WI38 (cell line): ENCODE measurements at regions not wholly inside any gene's neighbourhood (a gene's known extent, or its start where the extent isn't known, plus 50 kb on each side); places are given as distances from the start of the nearest gene placed in this dataset.

ENCODE experiments used
- H3K4me3 ChIP-seq: 2 replicates; pipeline ENCODE4 v1.5.1; 2011; ENCODE audit warnings: low read depth, mild to moderate bottlenecking, control low read depth, low read length
- CTCF ChIP-seq: IDR thresholded peaks from 2 replicates; pipeline ENCODE4 v1.5.1; 2012; ENCODE audit warnings: low read depth, mild to moderate bottlenecking, control low read depth, low read length

- no peak for TF ChIP-seq CTCF
Measured at GRCh38 chr6:12505486-12505885, 211.1 kb upstream of the PHACTR1 start.

GRCh38 chr6:12506159-12506558 lies 210.4 kb upstream of the PHACTR1 start:
- TF ChIP-seq CTCF = no peak
- H3K4me3 ChIP-seq = no peak overlapping the region

More at GRCh38 chr6:12505486-12505885, 211.1 kb upstream of the PHACTR1 start:
- no peak overlapping the region for H3K4me3 ChIP-seq

GRCh38 chr6:12507636-12508035 lies 208.9 kb upstream of the PHACTR1 start:
- no peak for TF ChIP-seq CTCF
- H3K4me3 ChIP-seq = no peak overlapping the region

GRCh38 chr6:12508553-12508952 lies 208.0 kb upstream of the PHACTR1 start:
- TF ChIP-seq CTCF = no peak
- no peak overlapping the region for H3K4me3 ChIP-seq

GRCh38 chr6:12509060-12509459 lies 207.5 kb upstream of the PHACTR1 start:
- H3K4me3 ChIP-seq = no peak overlapping the region
- no peak for TF ChIP-seq CTCF

GRCh38 chr6:12516070-12516469 lies 200.5 kb upstream of the PHACTR1 start:
- peak overlapping the region; percentile 21; the same call in 1 of the 2 replicates for H3K4me3 ChIP-seq
- no peak for TF ChIP-seq CTCF

GRCh38 chr6:12522347-12522746 lies 194.2 kb upstream of the PHACTR1 start:
- no peak overlapping the region for H3K4me3 ChIP-seq
- TF ChIP-seq CTCF = no peak
